NCI-H1436 treated with DMSO at 0.1 percent for 48 hours (cell line): ENCODE measurements at regions not wholly inside any gene's neighbourhood (a gene's known extent, or its start where the extent isn't known, plus 50 kb on each side); places are given as distances from the start of the nearest gene placed in this dataset.
A peak's percentile ranks its signal among the peaks of the same experiment; 100 is the strongest.

Source experiments
- DNase-seq: peaks from one replicate; lab custom pipeline; 2025; lab: John Stamatoyannopoulos, UW

- no peak for DNase-seq
Measured at GRCh38 chr1:221913351-221913892, 171.5 kb upstream of the DUSP10 start.

- DNase-seq, result no peak
Measured at GRCh38 chr1:221912230-221912629, 170.3 kb upstream of the DUSP10 start.

GRCh38 chr1:221911714-221912113 lies 169.8 kb upstream of the DUSP10 start:
- no peak for DNase-seq

GRCh38 chr1:221910222-221910621 lies 168.3 kb upstream of the DUSP10 start:
- DNase-seq, result no peak

GRCh38 chr1:221908573-221908972 lies 166.7 kb upstream of the DUSP10 start:
- DNase-seq, result peak; percentile 90

- DNase-seq, result peak; percentile 49
Measured at GRCh38 chr1:221907166-221907932, 165.5 kb upstream of the DUSP10 start.

- DNase-seq, result no peak
Measured at GRCh38 chr1:221905802-221906201, 163.9 kb upstream of the DUSP10 start.

GRCh38 chr1:221904319-221904718 lies 162.4 kb upstream of the DUSP10 start:
- DNase-seq, result no peak

- no peak for DNase-seq
Measured at GRCh38 chr1:221903594-221903993, 161.7 kb upstream of the DUSP10 start.

- DNase-seq, result no peak
Measured at GRCh38 chr1:221902961-221903360, 161.1 kb upstream of the DUSP10 start.

- DNase-seq, result no peak
Measured at GRCh38 chr1:221900678-221901077, 158.8 kb upstream of the DUSP10 start.

- DNase-seq, result no peak
Measured at GRCh38 chr1:221897321-221897721, 155.4 kb upstream of the DUSP10 start.

- no peak for DNase-seq
Measured at GRCh38 chr1:221892301-221892830, 150.5 kb upstream of the DUSP10 start.

GRCh38 chr1:221891708-221892107 lies 149.8 kb upstream of the DUSP10 start:
- DNase-seq, result no peak

GRCh38 chr1:221888801-221889200 lies 146.9 kb upstream of the DUSP10 start:
- DNase-seq, result no peak

- no peak for DNase-seq
Measured at GRCh38 chr1:221888218-221888617, 146.3 kb upstream of the DUSP10 start.

- no peak for DNase-seq
Measured at GRCh38 chr1:221887758-221888157, 145.9 kb upstream of the DUSP10 start.

GRCh38 chr1:221887415-221887746 lies 145.5 kb upstream of the DUSP10 start:
- no peak for DNase-seq

- DNase-seq, result no peak
Measured at GRCh38 chr1:221886743-221887414, 145.0 kb upstream of the DUSP10 start.

GRCh38 chr1:221886311-221886710 lies 144.4 kb upstream of the DUSP10 start:
- no peak for DNase-seq

- no peak for DNase-seq
Measured at GRCh38 chr1:221884821-221885220, 142.9 kb upstream of the DUSP10 start.

- DNase-seq, result no peak
Measured at GRCh38 chr1:221881805-221882581, 140.1 kb upstream of the DUSP10 start.
